IPS DF 19.7 (cell line): ENCODE measurements at regions not wholly inside any gene's neighbourhood (a gene's known extent, or its start where the extent isn't known, plus 50 kb on each side); places are given as distances from the start of the nearest gene placed in this dataset.

Experiments used
- DNase-seq: peaks from one replicate; pipeline ENCODE4 v3.0.0-alpha.2; 2013; ENCODE audit warnings: low read depth, low spot score

GRCh38 chr11:31903225-31904074 lies 92.3 kb upstream of the PAX6 start:
- DNase-seq: no peak

- no peak for DNase-seq
Measured at GRCh38 chr11:31902706-31903105, 91.6 kb upstream of the PAX6 start.

- DNase-seq: no peak
Measured at GRCh38 chr11:31895926-31896325, 84.8 kb upstream of the PAX6 start.

- no peak for DNase-seq
Measured at GRCh38 chr11:31887180-31887579, 76.1 kb upstream of the PAX6 start.

- no peak for DNase-seq
Measured at GRCh38 chr11:31884080-31884479, 73.0 kb upstream of the PAX6 start.

GRCh38 chr11:31883435-31883834 lies 72.3 kb upstream of the PAX6 start:
- DNase-seq: no peak

- DNase-seq: no peak
Measured at GRCh38 chr11:31882951-31883392, 71.8 kb upstream of the PAX6 start.

GRCh38 chr11:31881825-31882224 lies 70.7 kb upstream of the PAX6 start:
- no peak for DNase-seq

GRCh38 chr11:31879681-31880080 lies 68.6 kb upstream of the PAX6 start:
- DNase-seq: no peak

GRCh38 chr11:31877863-31878262 lies 66.7 kb upstream of the PAX6 start:
- DNase-seq: no peak

GRCh38 chr11:31877083-31877482 lies 66.0 kb upstream of the PAX6 start:
- no peak for DNase-seq

- no peak for DNase-seq
Measured at GRCh38 chr11:31875866-31876560, 64.9 kb upstream of the PAX6 start.

- DNase-seq: no peak
Measured at GRCh38 chr11:31874631-31875191, 63.6 kb upstream of the PAX6 start.

- no peak for DNase-seq
Measured at GRCh38 chr11:31873124-31873523, 62.0 kb upstream of the PAX6 start.

GRCh38 chr11:31872076-31872443 lies 60.9 kb upstream of the PAX6 start:
- no peak for DNase-seq

- DNase-seq: no peak
Measured at GRCh38 chr11:31871310-31872075, 60.4 kb upstream of the PAX6 start.

GRCh38 chr11:31870609-31871309 lies 59.6 kb upstream of the PAX6 start:
- DNase-seq: peak; percentile 71

- no peak for DNase-seq
Measured at GRCh38 chr11:31869986-31870385, 58.9 kb upstream of the PAX6 start.

GRCh38 chr11:31865606-31866300 lies 54.6 kb upstream of the PAX6 start:
- no peak for DNase-seq

GRCh38 chr11:31863170-31863832 lies 52.2 kb upstream of the PAX6 start:
- DNase-seq: peak; percentile 75
